Epithelial cell of esophagus (primary cell): ENCODE measurements at regions not wholly inside any gene's neighbourhood (a gene's known extent, or its start where the extent isn't known, plus 50 kb on each side); places are given as distances from the start of the nearest gene placed in this dataset.

Experiments
- DNase-seq: peaks from one replicate; pipeline ENCODE4 v3.0.0; 2010; ENCODE audit warnings: low read depth
- H3K4me3 ChIP-seq: 2 replicates; pipeline ENCODE4 v1.5.1; 2011; ENCODE audit warnings: mild to moderate bottlenecking, low read length, control low read depth
- TF ChIP-seq, protein P1 (sequence below): IDR thresholded peaks from 2 replicates; pipeline ENCODE4 v1.5.1; 2011; ENCODE audit warnings: low read depth, mild to moderate bottlenecking, low read length, control low read depth, inconsistent platforms; ENCODE audit not compliant: insufficient read depth; ENCODE audit errors: missing control alignments

DNA sequence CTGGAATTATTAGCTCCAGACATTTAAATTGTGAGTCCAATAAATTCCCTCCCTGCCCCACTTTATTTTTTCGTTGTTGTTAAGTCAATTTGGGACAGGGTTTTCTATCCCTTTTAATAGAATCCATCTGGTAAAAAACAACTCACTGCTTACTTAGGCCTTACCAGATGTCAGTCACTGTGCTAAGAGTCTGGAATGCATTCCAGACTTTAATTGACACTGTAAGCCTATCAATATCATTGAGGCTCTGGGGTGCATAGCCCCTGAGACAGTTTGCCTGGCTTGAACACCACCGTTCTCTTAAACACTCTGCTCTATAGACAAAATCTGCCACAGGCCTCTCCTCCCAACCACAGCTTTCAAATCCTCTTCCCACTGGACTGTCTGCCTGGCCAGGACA, 175.9 kb downstream of the NSG2 start:
- TF ChIP-seq, protein P1, sequence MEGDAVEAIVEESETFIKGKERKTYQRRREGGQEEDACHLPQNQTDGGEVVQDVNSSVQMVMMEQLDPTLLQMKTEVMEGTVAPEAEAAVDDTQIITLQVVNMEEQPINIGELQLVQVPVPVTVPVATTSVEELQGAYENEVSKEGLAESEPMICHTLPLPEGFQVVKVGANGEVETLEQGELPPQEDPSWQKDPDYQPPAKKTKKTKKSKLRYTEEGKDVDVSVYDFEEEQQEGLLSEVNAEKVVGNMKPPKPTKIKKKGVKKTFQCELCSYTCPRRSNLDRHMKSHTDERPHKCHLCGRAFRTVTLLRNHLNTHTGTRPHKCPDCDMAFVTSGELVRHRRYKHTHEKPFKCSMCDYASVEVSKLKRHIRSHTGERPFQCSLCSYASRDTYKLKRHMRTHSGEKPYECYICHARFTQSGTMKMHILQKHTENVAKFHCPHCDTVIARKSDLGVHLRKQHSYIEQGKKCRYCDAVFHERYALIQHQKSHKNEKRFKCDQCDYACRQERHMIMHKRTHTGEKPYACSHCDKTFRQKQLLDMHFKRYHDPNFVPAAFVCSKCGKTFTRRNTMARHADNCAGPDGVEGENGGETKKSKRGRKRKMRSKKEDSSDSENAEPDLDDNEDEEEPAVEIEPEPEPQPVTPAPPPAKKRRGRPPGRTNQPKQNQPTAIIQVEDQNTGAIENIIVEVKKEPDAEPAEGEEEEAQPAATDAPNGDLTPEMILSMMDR = no peak
- no peak for DNase-seq
- no peak overlapping the region for H3K4me3 ChIP-seq

DNA sequence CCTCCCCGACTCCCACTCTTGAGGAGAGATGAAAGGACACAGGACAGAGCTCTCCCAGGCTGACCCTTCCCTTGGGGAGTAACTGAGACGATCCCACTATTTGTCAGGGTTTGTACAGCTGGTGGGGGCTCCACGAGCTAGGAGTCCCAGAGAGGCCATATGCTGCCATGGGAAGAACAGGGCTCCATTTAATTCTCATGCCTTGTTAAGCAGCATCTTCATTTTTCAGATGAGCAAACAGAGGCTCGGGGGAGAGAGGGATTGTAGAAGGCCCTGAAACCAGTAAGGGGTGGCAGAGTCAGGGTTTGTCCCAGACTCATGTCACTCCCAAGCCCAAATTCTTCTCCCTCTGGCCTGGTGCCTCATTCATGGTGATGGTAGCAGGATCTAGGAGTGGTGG, 176.4 kb downstream of the NSG2 start:
- DNase-seq = no peak
- H3K4me3 ChIP-seq = no peak overlapping the region

DNA sequence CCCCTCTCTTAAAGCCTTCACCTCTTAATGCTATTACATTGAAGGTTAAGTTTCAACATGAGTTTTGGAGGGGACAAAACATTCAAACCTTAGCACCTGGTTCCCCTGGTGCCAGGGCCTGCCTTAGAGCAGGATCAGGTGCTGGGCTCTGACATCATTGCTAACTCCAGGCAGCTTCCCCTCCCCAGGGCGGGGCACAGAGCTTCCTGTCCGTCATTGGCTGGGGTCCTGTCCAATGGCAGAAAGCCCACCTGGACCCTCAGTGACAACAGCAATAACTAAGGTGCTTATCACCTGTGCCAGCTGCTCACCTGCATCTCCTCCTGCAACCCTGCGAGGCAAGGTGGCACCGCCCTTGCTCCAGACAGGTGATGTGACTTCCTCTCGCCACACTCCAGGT, 177.4 kb downstream of the NSG2 start:
- no peak for DNase-seq
- TF ChIP-seq, protein P1 = no peak
- no peak overlapping the region for H3K4me3 ChIP-seq

More for the DNA sequence above, 176.4 kb downstream of the NSG2 start:
- TF ChIP-seq, protein P1 = no peak

DNA sequence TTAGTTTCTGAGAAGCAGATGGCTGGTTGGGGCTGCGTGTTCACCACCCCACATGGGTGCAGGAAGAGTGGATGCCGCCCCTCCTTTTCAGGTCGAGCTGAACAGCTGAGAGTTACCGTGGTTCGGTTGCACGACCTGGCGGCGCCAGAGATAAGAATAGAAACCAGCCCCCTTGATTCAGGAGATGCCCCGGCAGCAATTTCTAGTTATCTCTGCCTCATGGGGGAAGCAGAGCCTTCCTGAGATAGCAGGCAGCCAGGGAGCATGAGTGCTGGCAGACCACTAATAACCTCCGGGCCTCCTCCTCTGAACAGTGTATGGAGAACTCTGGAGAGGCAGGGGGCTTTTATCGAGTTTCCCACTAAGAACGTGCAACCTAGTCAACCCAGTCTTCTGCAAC, 177.8 kb downstream of the NSG2 start:
- DNase-seq = no peak
- H3K4me3 ChIP-seq = no peak overlapping the region
- TF ChIP-seq, protein P1 = no peak

DNA sequence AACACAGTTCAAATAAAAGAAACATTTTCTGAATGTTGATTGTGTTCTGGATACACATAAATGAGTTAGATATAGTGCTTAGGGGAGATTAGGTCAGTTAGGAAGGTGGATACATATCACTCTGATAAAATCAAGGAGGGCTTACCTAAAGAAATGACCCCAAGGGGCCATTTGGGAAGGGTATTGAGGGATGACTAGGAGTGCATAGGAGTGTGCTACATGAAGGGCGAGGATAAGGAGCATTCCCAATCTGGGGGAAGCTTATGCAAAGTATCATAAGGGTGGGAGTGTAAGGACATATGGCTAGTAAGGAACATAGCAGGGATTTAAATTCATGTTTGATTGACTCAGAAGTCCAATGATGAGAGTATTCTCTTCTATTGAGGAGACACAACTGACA, 183.6 kb downstream of the NSG2 start:
- no peak overlapping the region for H3K4me3 ChIP-seq
- DNase-seq = no peak
- TF ChIP-seq, protein P1 = no peak

DNA sequence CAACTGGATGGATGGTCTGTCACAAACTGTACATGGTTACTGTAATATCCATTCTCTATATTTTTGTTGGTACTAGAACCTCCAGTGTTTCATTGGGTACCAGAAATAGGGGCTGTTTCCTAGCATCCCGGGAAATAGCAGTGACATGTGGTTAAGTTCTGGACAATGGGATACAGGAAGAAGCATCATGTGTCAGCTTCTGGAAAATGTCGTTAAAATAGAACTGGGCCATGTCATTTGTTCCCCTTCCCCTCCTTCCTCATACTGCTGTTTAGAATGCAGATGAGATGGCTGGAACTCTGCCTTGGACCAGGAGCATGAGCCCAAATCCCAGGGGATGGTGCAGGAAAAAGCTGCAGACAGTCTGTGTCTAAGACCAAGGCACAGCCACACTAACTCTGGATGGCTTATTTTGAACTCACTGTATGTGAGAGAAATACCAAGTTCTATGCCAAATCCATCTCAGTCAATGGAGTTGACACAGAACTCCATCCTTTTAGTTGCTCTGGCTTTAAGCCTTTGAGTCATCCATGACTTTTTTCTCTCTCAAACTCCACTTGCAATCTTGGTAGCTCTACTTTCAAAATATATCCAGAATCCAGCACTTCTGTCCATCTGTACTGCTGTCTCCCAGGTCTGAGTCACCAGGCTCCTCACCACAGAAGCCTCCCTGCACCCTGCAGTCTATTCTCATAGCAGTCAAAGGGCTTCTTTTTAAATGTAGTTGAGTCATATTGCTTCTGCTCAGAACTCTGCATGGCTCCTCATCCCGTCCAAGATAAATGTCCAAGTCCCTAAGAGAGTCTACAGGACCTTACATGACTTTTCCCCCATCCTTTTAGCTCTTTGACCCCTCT, 184.2 kb downstream of the NSG2 start:
- TF ChIP-seq, protein P1 = no peak
- DNase-seq = no peak
- no peak overlapping the region for H3K4me3 ChIP-seq
